Sigmoid colon (tissue), 6 donors: ENCODE measurements at regions not wholly inside any gene's neighbourhood (a gene's known extent, or its start where the extent isn't known, plus 50 kb on each side); places are given as distances from the start of the nearest gene placed in this dataset.

Experiments used
- DNase-seq: peaks from one replicate; pipeline ENCODE4 v3.0.0-alpha.2; 2019
- H3K27ac ChIP-seq, 4 donors: fragments of 200-600 bp; sonication (generic); one replicate each; pipeline ENCODE4 v1.5.1; 2016 to 2019; ENCODE audit warnings: mild to moderate bottlenecking in 1 of 4
- H3K27me3 ChIP-seq, 3 donors: fragments of 200-600 bp; sonication (generic); one replicate each; pipeline ENCODE4 v1.5.1; 2019; ENCODE audit warnings: mild to moderate bottlenecking in 1 of 3
- H3K36me3 ChIP-seq, 4 donors: fragments of 200-600 bp; sonication (generic); one replicate each; pipeline ENCODE4 v1.5.1; 2016 to 2019
- H3K4me1 ChIP-seq, 4 donors: fragments of 200-600 bp; sonication (generic); one replicate each; pipeline ENCODE4 v1.5.1; 2017 to 2019
- H3K4me3 ChIP-seq, 4 donors: fragments of 200-600 bp; sonication (generic); one replicate each; pipeline ENCODE4 v1.5.1; 2017 to 2019; ENCODE audit warnings: mild to moderate bottlenecking in 2 of 4, moderate library complexity in 1 of 4
- H3K9me3 ChIP-seq, 4 donors: fragments of 200-600 bp in 3 of 4; sonication (generic) in 3 of 4; one replicate each; pipeline versions ENCODE4 v1.5.1 to v1.6.1; 2013 to 2019
- EP300 ChIP-seq, 4 donors: sonication (generic); formaldehyde crosslinking; IDR thresholded peaks; one replicate each; pipeline ENCODE4 v1.6.1; 2017; ENCODE audit warnings: antibody characterized with exemption in 4 of 4
- POLR2A ChIP-seq, 2 donors: fragments of 450-650 bp; IDR thresholded peaks; one replicate each; pipeline ENCODE4 v1.6.1; 2016; ENCODE audit warnings: antibody characterized with exemption in 2 of 2, mild to moderate bottlenecking in 2 of 2, moderate library complexity in 2 of 2
- POLR2AphosphoS5 ChIP-seq, 4 donors: sonication (generic); formaldehyde crosslinking; IDR thresholded peaks; one replicate each; pipeline ENCODE4 v1.6.1; 2017; ENCODE audit warnings: antibody characterized with exemption in 4 of 4
- WGBS, 2 donors: extraction: QIAGEN DNeasy Blood & Tissue Kit; methylation state at CpG; one replicate each; pipeline ENCODE4 v1.1.7; 2013; 5-methylcytosine and 5-hydroxymethylcytosine counted together
- intact Hi-C: fragments of 100-400 bp; cut with DNase I; formaldehyde crosslinking; loops from one replicate; pipeline ENCODE4 v1.15.1; 2023
- TF ChIP-seq, protein P1 (sequence below), 4 experiments: fragments of 450-650 bp in 3 of 4; fragments of 200-600 bp in 1 of 4; IDR thresholded peaks; one replicate each; pipeline ENCODE4 v1.5.1; 2016 to 2019; ENCODE audit warnings: antibody characterized with exemption in 4 of 4, mild to moderate bottlenecking in 3 of 4, moderate library complexity in 2 of 4
- donor health status: healthy with polysubstance abuse.
- donor health status: healthy.

DNA sequence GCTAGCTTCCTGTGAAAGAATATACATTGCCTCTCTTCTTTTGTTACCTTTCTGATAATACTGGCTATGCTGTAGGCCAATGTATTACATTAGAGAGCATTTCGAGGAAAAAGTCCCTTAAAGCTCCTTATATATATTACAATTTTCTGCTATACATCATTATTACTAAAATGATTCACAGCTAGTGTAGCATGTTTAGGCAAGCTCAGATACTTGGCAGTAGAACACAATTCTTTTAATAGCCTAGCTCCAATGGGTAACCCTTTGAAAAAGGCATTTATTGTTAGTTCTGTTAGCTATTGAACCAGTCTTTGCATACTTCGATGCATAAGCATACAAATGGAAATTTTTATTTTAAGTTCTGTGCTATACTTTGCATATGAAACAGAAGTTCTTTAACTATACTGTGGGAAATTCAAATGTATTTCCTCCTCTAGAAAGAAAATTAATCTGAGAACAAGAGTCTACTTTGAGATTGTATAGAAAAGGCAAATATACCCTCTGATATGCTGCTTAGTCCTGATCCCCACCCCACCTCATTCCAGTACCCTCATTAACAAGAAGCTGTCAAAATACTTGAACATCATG is 55.6 kb upstream of the SKAP2 start:
- Histone ChIP-seq H3K27me3 (peaks cover 5 to 26% (median 6%) of the 10 kb centered on the region in 3 donors), H3K4me3 (no peak overlapping the region), H3K4me1 (peaks cover 0 to 6% (median 0%) of the 10 kb centered on the region in 4 donors), H3K9me3 (no peaks in the 10 kb centered on the region), H3K36me3 (no peaks in the 10 kb centered on the region), H3K27ac (no peak overlapping the region)
- no peak for TF ChIP-seq EP300 (IDR thresholded peaks at IDR 0.05)
- TF ChIP-seq POLR2A (IDR thresholded peaks at IDR 0.05) = no peak
- TF ChIP-seq POLR2AphosphoS5 (IDR thresholded peaks at IDR 0.05) = no peak
- DNase-seq = no peak
- 84 to 87% methylated on average over 2 of the region's 2 CpGs for WGBS, 2 donors
- intact Hi-C loops = no loop called here

DNA sequence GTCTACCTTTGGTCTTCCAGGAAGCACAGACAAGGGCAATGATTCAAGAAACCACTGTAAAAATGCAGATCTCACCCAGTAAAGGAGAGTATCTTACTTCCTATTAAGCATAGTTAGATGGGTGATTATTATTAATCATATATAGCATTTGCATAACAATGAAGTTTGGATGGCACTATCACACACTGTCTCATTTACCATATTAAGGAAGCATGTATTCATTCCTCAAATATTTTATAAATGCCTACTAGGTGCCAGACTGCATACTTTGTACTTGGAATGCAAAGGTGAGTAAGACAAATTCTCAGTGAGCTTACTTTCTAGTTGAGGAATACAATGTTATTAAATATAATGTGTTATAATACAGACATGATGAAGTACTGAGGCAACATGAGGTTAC is 53.9 kb upstream of the SKAP2 start:
- Histone ChIP-seq H3K4me1 (peaks cover 0 to 10% (median under 1%) of the 10 kb centered on the region in 4 donors), H3K9me3 (no peaks in the 10 kb centered on the region)
- intact Hi-C loops = no loop called here

DNA sequence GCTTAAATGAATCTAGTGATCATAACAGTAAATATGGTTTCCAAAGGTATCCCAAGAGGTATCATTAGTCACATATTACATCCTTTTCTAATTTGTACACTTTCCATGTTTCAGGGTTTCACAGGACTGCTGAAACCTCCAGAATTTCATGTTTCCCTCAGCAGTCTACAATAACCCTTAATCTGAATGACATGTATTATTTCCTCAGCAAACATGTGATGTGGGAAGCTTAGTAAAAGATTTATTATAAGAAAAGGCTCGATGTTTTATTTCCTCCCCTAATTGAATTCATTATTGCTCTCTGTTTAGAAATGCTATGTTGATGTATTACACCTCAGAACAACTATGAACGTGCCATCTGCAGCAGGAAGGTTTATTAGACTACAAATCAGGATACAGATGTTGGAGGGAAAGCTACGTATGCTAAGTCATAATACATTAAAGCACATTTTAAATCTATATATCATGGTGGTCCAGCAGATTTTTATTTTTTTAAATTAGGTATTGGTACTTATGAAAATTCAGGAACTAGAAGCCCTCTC is 52.5 kb upstream of the SKAP2 start:
- H3K4me1 ChIP-seq = peaks cover 0 to 20% (median 8%) of the 10 kb centered on the region in 4 donors
- TF ChIP-seq POLR2A (IDR thresholded peaks at IDR 0.05) (no peak), EP300 (IDR thresholded peaks at IDR 0.05) (no peak), POLR2AphosphoS5 (IDR thresholded peaks at IDR 0.05) (no peak)
- TF ChIP-seq, protein P1, sequence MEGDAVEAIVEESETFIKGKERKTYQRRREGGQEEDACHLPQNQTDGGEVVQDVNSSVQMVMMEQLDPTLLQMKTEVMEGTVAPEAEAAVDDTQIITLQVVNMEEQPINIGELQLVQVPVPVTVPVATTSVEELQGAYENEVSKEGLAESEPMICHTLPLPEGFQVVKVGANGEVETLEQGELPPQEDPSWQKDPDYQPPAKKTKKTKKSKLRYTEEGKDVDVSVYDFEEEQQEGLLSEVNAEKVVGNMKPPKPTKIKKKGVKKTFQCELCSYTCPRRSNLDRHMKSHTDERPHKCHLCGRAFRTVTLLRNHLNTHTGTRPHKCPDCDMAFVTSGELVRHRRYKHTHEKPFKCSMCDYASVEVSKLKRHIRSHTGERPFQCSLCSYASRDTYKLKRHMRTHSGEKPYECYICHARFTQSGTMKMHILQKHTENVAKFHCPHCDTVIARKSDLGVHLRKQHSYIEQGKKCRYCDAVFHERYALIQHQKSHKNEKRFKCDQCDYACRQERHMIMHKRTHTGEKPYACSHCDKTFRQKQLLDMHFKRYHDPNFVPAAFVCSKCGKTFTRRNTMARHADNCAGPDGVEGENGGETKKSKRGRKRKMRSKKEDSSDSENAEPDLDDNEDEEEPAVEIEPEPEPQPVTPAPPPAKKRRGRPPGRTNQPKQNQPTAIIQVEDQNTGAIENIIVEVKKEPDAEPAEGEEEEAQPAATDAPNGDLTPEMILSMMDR (IDR thresholded peaks at IDR 0.05) = no peak
- no peak overlapping the region for H3K27ac ChIP-seq
- WGBS, 2 donors = 63 to 67% methylated on average over 3 of the region's 3 CpGs
- intact Hi-C loops = no loop called here
- DNase-seq = no peak
- H3K4me3 ChIP-seq = no peak overlapping the region
- H3K27me3 ChIP-seq = peaks cover 5 to 35% (median 10%) of the 10 kb centered on the region in 3 donors
- no peaks in the 10 kb centered on the region for H3K9me3 ChIP-seq
- H3K36me3 ChIP-seq = no peaks in the 10 kb centered on the region

More for the DNA sequence above, 53.9 kb upstream of the SKAP2 start:
- Histone ChIP-seq H3K27ac (no peak overlapping the region), H3K27me3 (peaks cover 5 to 35% (median 10%) of the 10 kb centered on the region in 3 donors), H3K4me3 (no peak overlapping the region), H3K36me3 (no peaks in the 10 kb centered on the region)
- DNase-seq = no peak
- TF ChIP-seq EP300 (IDR thresholded peaks at IDR 0.05) = no peak
- TF ChIP-seq POLR2AphosphoS5 (IDR thresholded peaks at IDR 0.05) = no peak
- TF ChIP-seq, protein P1 (IDR thresholded peaks at IDR 0.05) = no peak
- TF ChIP-seq POLR2A (IDR thresholded peaks at IDR 0.05) = no peak

DNA sequence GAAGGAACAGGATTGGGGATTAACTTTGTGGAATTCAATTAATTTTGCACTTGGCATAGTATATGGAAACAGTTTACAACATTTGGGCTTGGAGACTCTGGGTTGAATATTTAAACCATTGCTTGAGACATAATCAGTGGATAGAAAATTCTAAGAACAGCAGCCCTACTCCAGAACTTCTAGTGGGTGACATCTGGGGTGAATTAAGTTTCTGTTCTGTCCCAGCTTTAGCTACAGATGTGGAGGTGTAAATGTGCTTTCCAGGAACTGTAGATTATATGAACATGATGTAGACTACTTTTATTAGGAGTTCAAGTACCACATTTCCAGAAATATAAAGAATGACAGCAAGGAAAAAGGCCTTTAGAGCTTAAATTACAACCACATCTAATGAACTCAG is 51.9 kb upstream of the SKAP2 start:
- Histone ChIP-seq H3K36me3 (no peaks in the 10 kb centered on the region), H3K4me3 (no peak overlapping the region), H3K9me3 (no peaks in the 10 kb centered on the region), H3K4me1 (peaks cover 0 to 20% (median 8%) of the 10 kb centered on the region in 4 donors), H3K27ac (no peak overlapping the region), H3K27me3 (peaks cover 5 to 38% (median 10%) of the 10 kb centered on the region in 3 donors)
- no peak for DNase-seq
- intact Hi-C loops = no loop called here
- TF ChIP-seq POLR2AphosphoS5 (IDR thresholded peaks at IDR 0.05) (no peak), EP300 (IDR thresholded peaks at IDR 0.05) (no peak), POLR2A (IDR thresholded peaks at IDR 0.05) (no peak)
- TF ChIP-seq, protein P1 (IDR thresholded peaks at IDR 0.05) = no peak
